CD14-positive monocyte (primary cell): ENCODE measurements at regions not wholly inside any gene's neighbourhood (a gene's known extent, or its start where the extent isn't known, plus 50 kb on each side); places are given as distances from the start of the nearest gene placed in this dataset.

ENCODE experiments used
- DNase-seq, 3 donors: peaks; one replicate each; pipeline ENCODE4 v3.0.0-alpha.2; 2011 to 2022
- H2AFZ ChIP-seq: 2 replicates; pipeline ENCODE4 v1.6.0; 2012; ENCODE audit warnings: mild to moderate bottlenecking, low read depth, low read length, inconsistent platforms; ENCODE audit not compliant: insufficient read depth, poor library complexity, severe bottlenecking
- H3K27ac ChIP-seq, 2 donors: 1 replicate in 1 of 2; 2 replicates in 1 of 2; pipeline ENCODE4 v1.5.1; 2012 to 2013; ENCODE audit warnings: low read length in 2 of 2, control low read depth in 1 of 2, inconsistent platforms in 1 of 2, low read depth in 1 of 2, mild to moderate bottlenecking in 1 of 2
- H3K27me3 ChIP-seq, 2 donors: one replicate each; pipeline versions ENCODE4 v1.6.0 to v1.6.1; 2011 to 2013; ENCODE audit warnings: low read length in 2 of 2; ENCODE audit not compliant: control insufficient read depth in 2 of 2, insufficient read depth in 2 of 2
- H3K36me3 ChIP-seq, 2 donors: replicated peaks in 1 of 2; 1 replicate in 1 of 2; 2 replicates in 1 of 2; pipeline versions ENCODE4 v1.5.1 to v1.6.1; 2012 to 2013; ENCODE audit warnings: low read length in 2 of 2, control low read depth in 1 of 2, inconsistent platforms in 1 of 2, mild to moderate bottlenecking in 1 of 2; ENCODE audit not compliant: insufficient read depth in 2 of 2, control insufficient read depth in 1 of 2
- H3K4me1 ChIP-seq, 2 donors: 1 replicate in 1 of 2; 2 replicates in 1 of 2; pipeline versions ENCODE4 v1.5.1 to v1.6.1; 2012 to 2013; ENCODE audit warnings: low read length in 2 of 2, control low read depth in 1 of 2, inconsistent platforms in 1 of 2, mild to moderate bottlenecking in 1 of 2, moderate library complexity in 1 of 2; ENCODE audit not compliant: insufficient read depth in 2 of 2, control insufficient read depth in 1 of 2
- H3K4me2 ChIP-seq: replicated peaks from 2 replicates; pipeline ENCODE3; 2012; ENCODE audit warnings: low read length, moderate library complexity, mild to moderate bottlenecking; ENCODE audit not compliant: poor library complexity, severe bottlenecking; ENCODE audit errors: extremely low read depth
- H3K4me3 ChIP-seq, 3 experiments: fragments of 200-600 bp in 1 of 3; sonication (generic) in 1 of 3; replicated peaks in 1 of 3; 1 replicate in 2 of 3; 2 replicates in 1 of 3; pipeline ENCODE4 v1.5.1; 2011 to 2013; ENCODE audit warnings: low read length in 3 of 3, mild to moderate bottlenecking in 3 of 3, control low read depth in 2 of 3, low read depth in 2 of 3, inconsistent platforms in 1 of 3, moderate library complexity in 1 of 3
- H3K79me2 ChIP-seq: 2 replicates; pipeline ENCODE4 v1.6.0; 2012; ENCODE audit warnings: mild to moderate bottlenecking, control low read depth, inconsistent platforms, low read length, moderate library complexity; ENCODE audit not compliant: insufficient read depth
- H3K9ac ChIP-seq: 2 replicates; pipeline ENCODE4 v1.6.0; 2017; ENCODE audit warnings: low read length, mild to moderate bottlenecking; ENCODE audit not compliant: insufficient read depth, poor library complexity, severe bottlenecking
- H3K9me3 ChIP-seq, 2 donors: replicated peaks in 1 of 2; 1 replicate in 1 of 2; 2 replicates in 1 of 2; pipeline versions ENCODE4 v1.5.1 to v1.6.1; 2012 to 2013; ENCODE audit warnings: low read length in 2 of 2, control low read depth in 1 of 2; ENCODE audit not compliant: control insufficient read depth in 1 of 2, insufficient read depth in 1 of 2
- H4K20me1 ChIP-seq: 2 replicates; pipeline ENCODE4 v1.6.0; 2012; ENCODE audit warnings: mild to moderate bottlenecking, low read length, control low read depth, moderate library complexity; ENCODE audit not compliant: insufficient read depth
- H3K27ac Mint-ChIP-seq, 7 donors: one replicate each; pipeline ENCODE4 v1.8.0; 2020; ENCODE audit warnings: mild to moderate bottlenecking in 7 of 7, mixed read lengths in 7 of 7, moderate library complexity in 6 of 7, inconsistent platforms in 2 of 7
- H3K27me3 Mint-ChIP-seq, 3 donors: one replicate each; pipeline ENCODE4 v1.8.0; 2021 to 2022; ENCODE audit warnings: low read depth in 3 of 3, mild to moderate bottlenecking in 3 of 3, mixed read lengths in 3 of 3, moderate library complexity in 3 of 3, inconsistent platforms in 1 of 3
- H3K36me3 Mint-ChIP-seq, 2 donors: one replicate each; pipeline ENCODE4 v1.8.0; 2020; ENCODE audit warnings: mixed read lengths in 2 of 2, inconsistent platforms in 1 of 2, mild to moderate bottlenecking in 1 of 2
- H3K4me1 Mint-ChIP-seq: one replicate; pipeline ENCODE4 v1.8.0; 2020; ENCODE audit warnings: mild to moderate bottlenecking, mixed read lengths
- H3K4me3 Mint-ChIP-seq, 2 donors: one replicate each; pipeline ENCODE4 v1.8.0; 2020; ENCODE audit warnings: mild to moderate bottlenecking in 2 of 2, mixed read lengths in 2 of 2, moderate library complexity in 1 of 2
- H3K9me3 Mint-ChIP-seq, 7 donors: one replicate each; pipeline ENCODE4 v1.8.0; 2020 to 2022; ENCODE audit warnings: mixed read lengths in 7 of 7, mild to moderate bottlenecking in 6 of 7, moderate library complexity in 6 of 7, inconsistent platforms in 2 of 7
- CTCF ChIP-seq: fragments of 200-600 bp; IDR thresholded peaks from one replicate; pipeline ENCODE4 v1.8.0; 2022; ENCODE audit warnings: antibody characterized with exemption, mild to moderate bottlenecking
- WGBS: methylation state at CpG from one replicate; pipeline ENCODE4 v1.1.5; 2013; ENCODE audit warnings: missing lambda C conversion rate; ENCODE audit not compliant: insufficient coverage; 5-methylcytosine and 5-hydroxymethylcytosine counted together
- intact Hi-C, 2 donors: fragments of 100-400 bp; cut with micrococcal nuclease; formaldehyde crosslinking; loops; one replicate each; pipeline versions ENCODE4 v1.15.0 to v1.15.1; 2023

- Histone ChIP-seq H2AFZ (no peak overlapping the region), H3K36me3 (no peaks in the 10 kb centered on the region), H3K27ac (no peak overlapping the region), H3K4me3 (no peak overlapping the region), H3K4me1 (no peaks in the 10 kb centered on the region), H4K20me1 (no peaks in the 10 kb centered on the region), H3K27me3 (no peaks in the 10 kb centered on the region), H3K4me2 (no peak overlapping the region), H3K9ac (no peak overlapping the region), H3K9me3 (no peaks in the 10 kb centered on the region), H3K79me2 (no peaks in the 10 kb centered on the region)
- intact Hi-C loops: no loop called here
- no peak for DNase-seq
- Mint-ChIP-seq H3K27me3 (peaks cover 0 to 2% (median 2%) of the 10 kb centered on the region in 3 donors), H3K36me3 (no peaks in the 10 kb centered on the region), H3K9me3 (peaks cover 0 to 7% (median 2%) of the 10 kb centered on the region in 7 donors), H3K4me3 (no peak overlapping the region), H3K4me1 (no peaks in the 10 kb centered on the region), H3K27ac (no peak overlapping the region)
- no peak for TF ChIP-seq CTCF
These were observed 255.0 kb downstream of the ICOS start for GRCh38 chr2:204191574-204191973.

GRCh38 chr2:204195498-204195897 is 258.9 kb downstream of the ICOS start:
- H3K4me1 ChIP-seq: no peaks in the 10 kb centered on the region
- no peak overlapping the region for H3K4me2 ChIP-seq
- H3K27me3 ChIP-seq: no peaks in the 10 kb centered on the region
- no peak for TF ChIP-seq CTCF
- intact Hi-C loops: no loop called here
- no peaks in the 10 kb centered on the region for H3K9me3 ChIP-seq
- H3K4me1 Mint-ChIP-seq: no peaks in the 10 kb centered on the region
- peaks cover 0 to 2% (median 2%) of the 10 kb centered on the region in 3 donors for H3K27me3 Mint-ChIP-seq
- no peak overlapping the region for H3K9ac ChIP-seq
- H3K4me3 ChIP-seq: no peak overlapping the region
- 100% methylated on average over 1 of the region's 4 CpGs for WGBS
- no peaks in the 10 kb centered on the region for H3K36me3 ChIP-seq
- H3K27ac Mint-ChIP-seq: no peak overlapping the region
- H3K9me3 Mint-ChIP-seq: peaks cover 0 to 2% (median 0%) of the 10 kb centered on the region in 7 donors
- no peak overlapping the region for H3K27ac ChIP-seq
- no peak overlapping the region for H3K4me3 Mint-ChIP-seq
- no peak for DNase-seq
- H3K36me3 Mint-ChIP-seq: no peaks in the 10 kb centered on the region
- H4K20me1 ChIP-seq: no peaks in the 10 kb centered on the region
- no peak overlapping the region for H2AFZ ChIP-seq
- no peaks in the 10 kb centered on the region for H3K79me2 ChIP-seq
